ENCODE measurements at regions not wholly inside any gene's neighbourhood (a gene's known extent, or its start where the extent isn't known, plus 50 kb on each side); places are given as distances from the start of the nearest gene placed in this dataset.

- TF ChIP-seq CTCF (conservative IDR thresholded peaks at IDR 0.05 in 1 of 2, IDR thresholded peaks at IDR 0.05 in 1 of 2; ENCODE audit: low read depth in 1 of 2, low read length in 2 of 2): no peak
- TF ChIP-seq EZH2 (IDR thresholded peaks at IDR 0.05; ENCODE audit: low read length, missing control alignments): no peak
Measured at GRCh38 chr10:36788152-36788551, 337.2 kb upstream of the ANKRD30A start.

All from fibroblast of lung (primary cell).